ENCODE measurements at regions not wholly inside any gene's neighbourhood (a gene's known extent, or its start where the extent isn't known, plus 50 kb on each side); places are given as distances from the start of the nearest gene placed in this dataset.

DNA sequence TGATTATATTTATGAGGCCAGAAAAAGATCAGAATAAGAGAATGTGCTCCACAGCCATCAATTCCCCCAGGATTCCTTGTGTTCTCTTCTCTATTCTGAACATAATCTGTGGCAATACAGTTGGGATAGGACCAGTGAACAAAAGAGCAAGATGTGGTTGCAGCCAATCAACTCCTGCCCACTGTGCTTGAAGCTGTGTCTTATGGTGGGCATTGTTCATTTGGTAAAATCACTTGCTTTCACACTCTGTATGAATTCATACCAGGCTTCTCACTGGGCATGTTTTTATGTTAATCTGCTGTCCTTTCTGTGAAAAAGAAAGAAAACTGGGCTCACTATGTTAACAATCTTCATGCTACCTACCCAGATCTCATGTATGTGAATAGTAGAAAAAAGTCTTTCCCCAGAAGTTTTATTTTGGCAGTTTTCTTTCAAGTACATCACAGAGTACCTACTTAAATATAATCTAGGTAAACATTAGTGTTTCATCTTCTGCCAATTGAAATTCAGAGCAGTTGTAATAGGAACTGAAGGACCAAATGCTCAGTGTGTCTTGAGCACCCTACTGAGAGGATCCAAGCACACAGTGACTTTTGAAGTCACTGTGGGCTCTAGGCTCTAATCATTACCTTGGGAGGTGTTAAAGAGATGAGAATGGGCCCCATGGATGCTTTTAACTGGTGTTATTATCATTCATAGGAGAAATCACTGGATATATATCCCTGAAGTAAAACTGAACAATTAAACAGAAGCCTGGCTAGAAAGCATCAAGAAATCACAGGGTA, 429.2 kb upstream of the TRAM1L1 start:
- no peak for TF ChIP-seq HDGF (IDR thresholded peaks at IDR 0.05; ENCODE audit: borderline replicate concordance)
- no peak for TF ChIP-seq SP1 (IDR thresholded peaks at IDR 0.05)
- no peak for TF ChIP-seq FOXM1 (IDR thresholded peaks at IDR 0.05; ENCODE audit: borderline replicate concordance)
- no peak for TF ChIP-seq NFRKB (IDR thresholded peaks at IDR 0.05)
- no peak for TF ChIP-seq ZNF384 (IDR thresholded peaks at IDR 0.05)
- TF ChIP-seq L3MBTL2 (conservative IDR thresholded peaks at IDR 0.05), result no peak
- no peak for TF ChIP-seq TARDBP (IDR thresholded peaks at IDR 0.05)
- TF ChIP-seq SUZ12 (IDR thresholded peaks at IDR 0.05), result no peak
- TF ChIP-seq ARNT (IDR thresholded peaks at IDR 0.05), result no peak
- TF ChIP-seq FOXK2 (IDR thresholded peaks at IDR 0.05), result no peak
- TF ChIP-seq CTBP1 (IDR thresholded peaks at IDR 0.05; ENCODE audit: borderline replicate concordance), result no peak

All from HEK293T (cell line).